ENCODE measurements at regions not wholly inside any gene's neighbourhood (a gene's known extent, or its start where the extent isn't known, plus 50 kb on each side); places are given as distances from the start of the nearest gene placed in this dataset.

GRCh38 chr13:38283346-38283745, 66.3 kb upstream of the UFM1 start:
- no peak for DNase-seq

GRCh38 chr13:38265132-38265497, 84.5 kb upstream of the UFM1 start:
- DNase-seq = no peak

GRCh38 chr13:38264363-38265131, 85.1 kb upstream of the UFM1 start:
- no peak for DNase-seq

GRCh38 chr13:38262211-38262610, 87.4 kb upstream of the UFM1 start:
- no peak for DNase-seq

GRCh38 chr13:38255600-38255999, 94.1 kb upstream of the UFM1 start:
- DNase-seq = no peak

GRCh38 chr13:38239874-38240273, 109.8 kb upstream of the UFM1 start:
- no peak for DNase-seq

GRCh38 chr13:38228322-38228721, 121.3 kb upstream of the UFM1 start:
- no peak for DNase-seq

GRCh38 chr13:38226496-38226895, 123.2 kb upstream of the UFM1 start:
- no peak for DNase-seq

GRCh38 chr13:38223089-38223488, 126.6 kb upstream of the UFM1 start:
- DNase-seq = no peak

- DNase-seq = peak; percentile 25
Measured at GRCh38 chr13:38221120-38221519, 128.5 kb upstream of the UFM1 start.

GRCh38 chr13:38216181-38216580, 133.5 kb upstream of the UFM1 start:
- no peak for DNase-seq

GRCh38 chr13:38213314-38213713, 136.3 kb upstream of the UFM1 start:
- DNase-seq = no peak

- DNase-seq = no peak
Measured at GRCh38 chr13:38210928-38211596, 138.6 kb upstream of the UFM1 start.

GRCh38 chr13:38204556-38204955, 145.1 kb upstream of the UFM1 start:
- DNase-seq = no peak

GRCh38 chr13:38202740-38203139, 146.9 kb upstream of the UFM1 start:
- no peak for DNase-seq

GRCh38 chr13:38191016-38191415, 158.6 kb upstream of the UFM1 start:
- DNase-seq = no peak

GRCh38 chr13:38180670-38181069, 169.0 kb upstream of the UFM1 start:
- DNase-seq = no peak

- no peak for DNase-seq
Measured at GRCh38 chr13:38180126-38180525, 169.5 kb upstream of the UFM1 start.

- no peak for DNase-seq
Measured at GRCh38 chr13:38176664-38177063, 173.0 kb upstream of the UFM1 start.

GRCh38 chr13:38173403-38173802, 176.2 kb upstream of the UFM1 start:
- DNase-seq = no peak

GRCh38 chr13:38167164-38167822, 182.4 kb upstream of the UFM1 start:
- DNase-seq = peak; percentile 72

- no peak for DNase-seq
Measured at GRCh38 chr13:38166116-38166515, 183.5 kb upstream of the UFM1 start.

- DNase-seq = no peak
Measured at GRCh38 chr13:38160131-38160530, 189.5 kb upstream of the UFM1 start.

- DNase-seq = no peak
Measured at GRCh38 chr13:38159710-38160109, 189.9 kb upstream of the UFM1 start.
